MM.1S (cell line): ENCODE measurements at regions not wholly inside any gene's neighbourhood (a gene's known extent, or its start where the extent isn't known, plus 50 kb on each side); places are given as distances from the start of the nearest gene placed in this dataset.

Experiments
- DNase-seq: peaks from one replicate; pipeline ENCODE4 v3.0.0-alpha.2; 2015
- H2AFZ ChIP-seq: fragments of 300-600 bp; sonication (generic); 2 replicates; pipeline ENCODE4 v1.6.0; 2016; ENCODE audit warnings: antibody characterized with exemption, low read length
- H3F3A ChIP-seq: fragments of 300-600 bp; sonication (generic); 2 replicates; pipeline ENCODE4 v1.6.1; 2016; ENCODE audit warnings: mild to moderate bottlenecking, antibody characterized with exemption, low read length, moderate library complexity, mixed read lengths; ENCODE audit not compliant: insufficient read depth
- H3K27ac ChIP-seq: fragments of 300-600 bp; sonication (generic); 2 replicates; pipeline ENCODE4 v1.5.1; 2016; ENCODE audit warnings: mild to moderate bottlenecking, low read length
- H3K27me3 ChIP-seq: fragments of 300-600 bp; sonication (generic); replicated peaks from 2 replicates; pipeline ENCODE4 v1.6.0; 2016; ENCODE audit warnings: low read length; ENCODE audit not compliant: insufficient read depth
- H3K36me3 ChIP-seq: fragments of 300-600 bp; sonication (generic); replicated peaks from 2 replicates; pipeline ENCODE4 v1.6.1; 2016; ENCODE audit warnings: mild to moderate bottlenecking, low read length, mixed read lengths; ENCODE audit not compliant: insufficient read depth
- H3K4me1 ChIP-seq: fragments of 300-600 bp; sonication (generic); 2 replicates; pipeline ENCODE4 v1.6.1; 2016; ENCODE audit warnings: low read length, mixed read lengths
- H3K4me2 ChIP-seq: fragments of 300-600 bp; sonication (generic); 2 replicates; pipeline ENCODE4 v1.6.0; 2016; ENCODE audit warnings: low read depth, low read length
- H3K4me3 ChIP-seq: fragments of 300-600 bp; sonication (generic); 2 replicates; pipeline ENCODE4 v1.5.1; 2016; ENCODE audit warnings: low read length, mixed read lengths
- H3K79me2 ChIP-seq: fragments of 300-600 bp; sonication (generic); 2 replicates; pipeline ENCODE4 v1.6.1; 2016; ENCODE audit warnings: mixed run types, low read length, mixed read lengths
- H3K9ac ChIP-seq: fragments of 300-600 bp; sonication (generic); 2 replicates; pipeline ENCODE4 v1.6.1; 2016; ENCODE audit warnings: low read length, mixed read lengths
- H3K9me2 ChIP-seq: fragments of 300-600 bp; sonication (generic); replicated peaks from 2 replicates; pipeline ENCODE4 v1.6.1; 2016; ENCODE audit warnings: mild to moderate bottlenecking, low read length, mixed read lengths; ENCODE audit not compliant: insufficient read depth
- H3K9me3 ChIP-seq: fragments of 300-600 bp; sonication (generic); replicated peaks from 2 replicates; pipeline ENCODE4 v1.6.1; 2016; ENCODE audit warnings: mild to moderate bottlenecking, low read length, mixed read lengths; ENCODE audit not compliant: insufficient read depth
- H4K20me1 ChIP-seq: fragments of 300-600 bp; sonication (generic); 2 replicates; pipeline ENCODE4 v1.6.1; 2016; ENCODE audit warnings: mild to moderate bottlenecking, low read length, moderate library complexity, mixed read lengths; ENCODE audit not compliant: insufficient read depth
- CTCF ChIP-seq: fragments of 300-600 bp; sonication (generic); IDR thresholded peaks from 2 replicates; pipeline ENCODE4 v1.5.1; 2016; ENCODE audit warnings: antibody characterized with exemption, low read length, mixed read lengths
- EZH2 ChIP-seq: fragments of 300-600 bp; sonication (generic); optimal IDR thresholded peaks from 2 replicates; pipeline ENCODE3; 2017; ENCODE audit warnings: low read depth, mild to moderate bottlenecking, antibody characterized with exemption, low read length, mixed read lengths
- EZH2phosphoT487 ChIP-seq: fragments of 300-600 bp; sonication (generic); IDR thresholded peaks from 2 replicates; pipeline ENCODE4 v1.6.1; 2018; ENCODE audit warnings: antibody characterized with exemption, low read length

DNA sequence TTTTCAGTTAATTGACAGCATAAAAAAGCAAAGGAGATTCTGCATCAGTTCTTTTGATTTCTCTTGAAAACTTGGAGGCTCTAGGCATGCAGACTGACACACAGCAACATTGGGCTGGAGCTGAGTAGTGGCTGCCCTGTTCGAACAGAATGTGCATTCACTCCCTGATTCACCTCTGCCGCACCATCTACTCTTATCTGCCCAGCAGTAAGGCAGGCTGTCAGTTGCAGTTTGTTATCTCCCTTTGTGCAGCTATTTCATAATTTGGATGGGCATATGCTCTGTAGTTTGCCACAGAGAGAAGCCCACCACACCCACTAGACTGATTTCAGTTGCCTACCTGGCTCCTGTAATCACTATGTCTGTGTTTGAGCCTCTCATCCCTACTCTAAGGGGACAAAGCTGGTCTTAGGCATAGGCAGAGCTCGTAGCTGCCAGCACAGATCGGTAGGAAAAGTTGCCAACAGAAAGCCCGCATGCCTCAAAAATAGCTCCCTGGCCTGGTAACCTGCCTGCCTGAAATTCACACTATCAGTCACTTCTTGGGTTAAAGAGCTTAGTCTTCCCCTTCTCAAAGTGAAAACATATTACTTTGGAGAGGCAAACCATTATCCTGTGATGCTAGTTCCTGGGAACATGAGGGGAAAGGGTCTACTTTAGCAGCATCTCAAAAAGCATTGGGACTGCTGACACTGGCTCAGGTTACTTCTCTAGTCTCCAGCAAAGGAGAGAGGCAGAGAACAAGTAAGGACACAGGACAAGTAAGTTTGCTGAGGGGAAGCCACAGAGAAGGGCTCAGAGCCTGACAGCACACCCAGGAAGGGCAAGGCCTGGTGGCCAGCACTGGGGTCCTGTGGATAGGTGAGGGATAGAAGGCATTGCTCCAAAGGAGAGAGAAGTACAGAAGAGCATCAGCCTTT, 75.9 kb upstream of the TMEM164 start:
- Histone ChIP-seq H3K4me3 (no peak overlapping the region), H3K27me3 (no peaks in the 10 kb centered on the region)
- TF ChIP-seq EZH2phosphoT487 = no peak
- no peak for TF ChIP-seq EZH2
- no peak for TF ChIP-seq CTCF

GRCh38 chrX:109927663-109928273, 75.1 kb upstream of the TMEM164 start:
- H2AFZ ChIP-seq = peak overlapping the region; percentile 39; the same call in 1 of the 2 replicates
- no peak overlapping the region for H3K4me3 ChIP-seq
- H3K36me3 ChIP-seq = no peaks in the 10 kb centered on the region
- H3K4me2 ChIP-seq = peak overlapping the region; percentile 59; the same call in 1 of the 2 replicates
- DNase-seq = peak; percentile 88
- H3K9ac ChIP-seq = peak overlapping the region; percentile 73
- H3K4me1 ChIP-seq = peaks cover 53% of the 10 kb centered on the region
- H3K79me2 ChIP-seq = no peaks in the 10 kb centered on the region
- TF ChIP-seq CTCF = no peak
- TF ChIP-seq EZH2phosphoT487 = no peak
- no peak for TF ChIP-seq EZH2
- no peaks in the 10 kb centered on the region for H3K9me2 ChIP-seq
- no peaks in the 10 kb centered on the region for H3K9me3 ChIP-seq
- peak overlapping the region; percentile 99 for H3K27ac ChIP-seq
- no peaks in the 10 kb centered on the region for H4K20me1 ChIP-seq
- peaks cover 28% of the 10 kb centered on the region for H3F3A ChIP-seq
- H3K27me3 ChIP-seq = no peaks in the 10 kb centered on the region

More for the DNA sequence above, 75.9 kb upstream of the TMEM164 start:
- DNase-seq = no peak
- no peaks in the 10 kb centered on the region for H3K9me2 ChIP-seq
- no peaks in the 10 kb centered on the region for H3K9me3 ChIP-seq
- H4K20me1 ChIP-seq = no peaks in the 10 kb centered on the region
- peaks cover 53% of the 10 kb centered on the region for H3K4me1 ChIP-seq
- H3K27ac ChIP-seq = peak overlapping the region; percentile 99
- peak overlapping the region; percentile 59; the same call in 1 of the 2 replicates for H3K4me2 ChIP-seq
- peak overlapping the region; percentile 73 for H3K9ac ChIP-seq
- no peaks in the 10 kb centered on the region for H3K36me3 ChIP-seq
- no peaks in the 10 kb centered on the region for H3K79me2 ChIP-seq
- no peak overlapping the region for H2AFZ ChIP-seq
- peaks cover 28% of the 10 kb centered on the region for H3F3A ChIP-seq

GRCh38 chrX:109928596-109929335, 74.1 kb upstream of the TMEM164 start:
- TF ChIP-seq CTCF (no peak), EZH2 (no peak), EZH2phosphoT487 (no peak)
- H3K36me3 ChIP-seq = no peaks in the 10 kb centered on the region
- no peak overlapping the region; the same call in 1 of the 2 replicates for H3K4me2 ChIP-seq
- H3K9ac ChIP-seq = no peak overlapping the region; the same call in 1 of the 2 replicates
- peaks cover 28% of the 10 kb centered on the region for H3F3A ChIP-seq
- peaks cover 49% of the 10 kb centered on the region for H3K4me1 ChIP-seq
- H4K20me1 ChIP-seq = no peaks in the 10 kb centered on the region
- H3K4me3 ChIP-seq = no peak overlapping the region
- no peaks in the 10 kb centered on the region for H3K9me3 ChIP-seq
- no peak for DNase-seq
- no peaks in the 10 kb centered on the region for H3K27me3 ChIP-seq
- H3K79me2 ChIP-seq = no peaks in the 10 kb centered on the region
- no peaks in the 10 kb centered on the region for H3K9me2 ChIP-seq
- H3K27ac ChIP-seq = peak overlapping the region; percentile 99; the same call in 1 of the 2 replicates
- peak overlapping the region; percentile 41; the same call in 1 of the 2 replicates for H2AFZ ChIP-seq
